Right renal cortex interstitium (tissue), 3 donors: ENCODE measurements at regions not wholly inside any gene's neighbourhood (a gene's known extent, or its start where the extent isn't known, plus 50 kb on each side); places are given as distances from the start of the nearest gene placed in this dataset.
"Not testable (repeated sequence)": the region's sequence is repeated elsewhere in the genome, so short reads cannot be mapped to it uniquely, and the experiment has no call there.

Experiments
- DNase-seq, 3 donors: peaks; one replicate each; pipeline ENCODE4 v3.0.0-alpha.2; 2013; ENCODE audit warnings: low read depth in 3 of 3, low spot score in 2 of 3

- DNase-seq = no peak
These were observed 162.6 kb downstream of the TMEM132E start for GRCh38 chr17:34741967-34742366.

DNA sequence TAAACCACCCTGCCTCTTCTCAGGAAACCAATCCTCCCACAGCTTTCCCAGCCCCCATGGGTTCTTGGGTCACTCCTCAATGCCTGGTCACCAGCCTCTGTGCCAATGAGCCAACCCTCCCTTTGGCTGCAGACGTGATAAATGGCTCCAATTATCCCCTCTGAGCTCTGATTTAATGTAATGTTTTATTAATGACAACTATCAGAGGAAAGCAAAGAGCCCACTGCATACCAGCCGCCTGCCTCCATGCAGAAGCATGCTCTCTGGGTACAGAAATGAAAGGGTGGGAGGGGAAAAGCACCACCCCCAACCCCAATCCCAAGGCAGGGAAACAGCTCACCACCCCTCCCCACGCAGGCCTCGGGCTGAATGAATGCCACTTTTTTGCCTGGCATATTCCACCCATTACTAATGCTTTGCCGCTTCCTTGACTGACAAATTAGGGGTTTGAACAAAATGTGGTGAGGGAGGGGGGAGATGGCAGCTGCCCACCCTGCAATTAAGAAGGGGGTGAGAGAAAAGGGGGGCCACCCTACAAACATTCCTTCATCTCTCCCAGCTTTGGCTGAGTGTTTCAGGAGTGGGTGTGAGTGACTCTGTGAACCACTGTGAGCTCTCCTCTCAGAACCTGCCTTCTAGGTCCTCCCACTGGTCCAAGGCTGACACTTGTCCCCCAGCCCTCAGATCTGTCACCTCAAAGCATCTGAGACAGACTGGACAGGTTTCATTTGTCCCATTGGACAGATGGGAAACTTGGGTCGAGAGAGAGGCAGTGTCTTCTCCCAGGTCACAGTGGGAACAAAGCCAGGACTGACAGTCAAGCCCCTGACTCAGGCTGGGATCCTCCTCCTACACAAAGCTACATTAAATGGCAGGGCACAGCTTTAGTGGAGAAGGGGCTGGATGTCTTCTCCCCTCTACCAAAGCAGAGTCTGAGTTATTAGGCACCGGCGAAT is 161.5 kb downstream of the TMEM132E start:
- DNase-seq = no peak

DNA sequence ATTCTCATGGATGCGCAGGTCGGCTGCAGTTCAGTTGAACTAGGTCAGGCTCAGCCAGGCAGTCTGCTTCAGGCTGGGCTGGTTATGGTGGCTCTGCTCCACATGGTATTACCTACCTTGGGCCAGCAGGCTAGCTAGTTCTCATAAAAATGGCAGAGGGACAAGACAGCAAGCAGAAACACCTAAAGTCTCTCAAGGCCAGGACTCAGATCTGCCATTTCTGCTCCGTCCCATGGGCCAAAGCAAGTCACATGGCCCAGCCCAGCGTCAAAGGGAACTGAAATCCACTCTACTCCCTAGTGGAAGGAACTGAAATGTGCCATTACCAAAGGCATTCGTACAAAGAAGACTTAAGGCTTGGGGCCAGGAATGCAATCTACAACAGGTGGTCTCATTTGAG is 160.0 kb downstream of the TMEM132E start:
- DNase-seq = no peak

DNA sequence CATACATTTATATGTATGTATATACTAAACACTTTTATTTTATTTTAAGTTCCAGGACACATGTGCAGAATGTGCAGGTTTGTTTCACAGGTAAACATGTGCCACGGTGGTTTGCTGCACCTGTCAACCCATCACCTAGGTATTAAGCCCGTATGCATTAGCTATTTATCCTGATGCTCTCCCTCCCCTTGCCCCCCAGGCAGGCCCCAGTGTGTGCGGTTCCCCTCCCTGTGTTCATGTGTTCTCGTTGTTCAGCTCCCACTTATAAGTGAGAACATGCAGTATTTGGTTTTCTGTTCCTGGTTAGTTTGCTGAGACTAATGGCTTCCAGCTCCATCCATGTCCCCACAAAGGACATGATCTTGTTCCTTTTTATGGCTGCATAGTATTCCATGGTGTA is 158.3 kb downstream of the TMEM132E start:
- DNase-seq = not testable (repeated sequence)

GRCh38 chr17:34736611-34737010 is 157.2 kb downstream of the TMEM132E start:
- DNase-seq = no peak

DNA sequence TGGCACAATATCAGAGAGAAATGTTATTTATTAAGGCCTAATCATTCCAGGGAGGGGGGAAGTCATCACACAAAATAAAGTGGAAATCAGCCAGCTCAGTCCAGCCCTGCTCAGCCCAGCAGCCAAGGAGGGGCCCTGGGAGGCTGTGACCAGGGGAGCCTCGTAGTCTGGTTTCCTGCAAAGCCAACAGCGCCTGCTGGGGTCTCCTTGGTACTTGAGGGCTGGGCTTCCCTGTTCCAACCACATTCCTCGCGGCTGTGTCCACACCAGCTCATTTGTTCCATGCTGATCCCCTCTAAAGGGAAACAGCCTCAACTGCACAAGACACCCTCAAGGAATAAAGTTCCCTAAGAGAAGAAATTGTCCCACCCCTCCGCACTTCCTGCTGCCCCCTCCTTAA is 154.0 kb downstream of the TMEM132E start:
- DNase-seq = no peak

DNA sequence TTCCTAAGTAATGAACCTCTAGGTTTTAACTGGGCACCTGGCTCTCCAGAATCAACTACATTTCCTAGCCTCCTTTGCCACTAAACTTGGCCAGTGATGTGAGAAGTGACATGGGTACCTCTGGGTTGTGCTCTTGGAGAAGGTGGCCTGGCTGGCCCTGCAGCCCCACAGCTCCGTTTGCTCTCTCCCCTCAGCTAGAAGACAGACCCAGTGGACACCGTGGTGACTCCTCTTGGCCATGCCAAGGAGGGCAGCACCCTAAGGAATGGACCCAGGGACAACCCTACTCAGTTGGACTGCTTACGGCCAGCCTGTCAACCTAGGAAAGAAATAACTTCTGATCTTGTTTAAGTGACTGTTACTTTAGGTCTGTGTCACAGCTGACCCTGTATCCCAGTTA is 151.4 kb downstream of the TMEM132E start:
- DNase-seq = no peak

DNA sequence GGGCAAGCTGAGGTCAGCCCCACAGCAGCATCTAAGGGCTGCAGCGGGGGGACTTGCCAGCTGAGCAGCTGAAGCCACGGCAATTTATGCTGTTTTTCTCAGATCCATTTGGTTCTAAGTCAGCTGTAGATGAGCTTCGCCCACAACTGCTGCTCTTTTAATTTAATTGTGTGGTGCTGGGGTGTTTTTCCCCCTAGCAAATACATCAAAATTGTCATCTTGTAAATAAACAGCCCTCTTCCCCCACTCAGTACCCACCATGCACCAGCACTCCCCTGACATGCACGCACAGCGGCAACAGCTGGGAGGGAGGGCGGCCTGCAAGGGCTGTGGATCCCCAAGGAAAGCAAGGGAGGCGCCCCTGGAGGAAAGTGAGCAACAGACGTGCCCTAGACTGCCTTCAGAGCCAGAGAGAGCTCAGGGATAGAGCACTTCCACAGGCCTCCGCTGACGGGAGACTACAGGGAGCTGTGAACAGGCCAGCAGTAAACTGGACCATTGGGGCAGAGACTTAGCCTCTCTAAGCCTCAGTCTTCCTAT is 149.5 kb downstream of the TMEM132E start:
- no peak for DNase-seq

DNA sequence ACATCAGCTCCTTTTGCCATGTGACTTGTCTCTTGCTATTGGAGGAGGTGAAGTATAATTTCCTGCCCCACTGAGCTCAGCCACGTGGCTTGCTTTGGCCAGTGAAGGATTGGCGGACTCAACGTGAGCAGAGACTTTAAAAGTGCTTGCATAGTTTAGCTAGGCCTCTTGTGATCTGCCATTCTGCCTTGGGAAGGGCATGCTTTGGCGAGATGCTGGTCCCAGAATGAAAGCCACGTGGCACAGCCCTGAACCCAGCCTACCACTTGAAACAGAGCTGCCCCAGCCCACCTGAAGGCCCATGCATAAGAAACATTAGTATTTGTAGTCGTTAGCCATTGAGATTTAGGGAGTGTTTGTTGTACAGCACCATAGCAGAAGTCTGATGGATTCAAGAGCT is 148.2 kb downstream of the TMEM132E start:
- DNase-seq = no peak

DNA sequence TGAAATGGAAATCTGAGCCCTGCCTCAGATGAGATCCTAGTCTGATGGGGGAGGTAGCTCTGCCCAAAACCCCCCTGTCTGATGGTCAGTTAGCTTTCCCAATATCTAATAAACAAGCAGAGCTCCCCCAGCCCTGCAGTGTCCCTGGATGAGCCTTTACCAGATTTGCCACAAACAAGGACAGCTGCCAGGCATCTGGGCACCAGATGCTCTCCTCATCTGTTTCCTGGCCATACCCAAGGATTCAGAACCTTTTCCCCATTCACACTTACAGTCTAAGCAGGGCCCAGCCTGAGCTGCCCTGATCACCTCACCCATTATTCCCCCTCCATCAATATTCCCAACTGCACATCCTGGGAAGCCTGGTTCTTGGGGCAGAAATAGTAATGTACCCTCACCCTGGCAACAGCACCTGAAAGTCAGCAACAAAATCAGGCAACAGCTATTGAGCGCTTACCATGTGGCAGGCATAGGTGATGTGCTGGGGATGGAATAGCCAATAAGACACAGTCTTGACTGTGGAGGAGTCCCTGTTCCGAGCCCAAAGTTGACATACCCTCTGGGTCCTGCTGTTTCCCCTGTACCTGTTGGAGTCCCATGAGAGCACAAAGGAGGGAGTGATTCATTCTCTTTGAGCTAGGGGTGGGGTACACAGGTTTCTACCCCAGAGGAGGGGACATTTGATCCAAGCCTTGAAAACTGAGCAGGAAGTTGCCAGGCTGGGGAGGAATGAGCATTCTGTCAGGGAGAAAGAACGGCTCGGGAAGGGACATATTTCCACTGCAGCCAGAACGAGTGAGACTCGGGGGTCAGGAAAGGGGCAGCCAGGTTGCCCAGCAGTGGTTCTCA is 147.4 kb downstream of the TMEM132E start:
- no peak for DNase-seq

GRCh38 chr17:34725725-34726124 is 146.3 kb downstream of the TMEM132E start:
- no peak for DNase-seq

GRCh38 chr17:34725008-34725407 is 145.6 kb downstream of the TMEM132E start:
- no peak for DNase-seq

DNA sequence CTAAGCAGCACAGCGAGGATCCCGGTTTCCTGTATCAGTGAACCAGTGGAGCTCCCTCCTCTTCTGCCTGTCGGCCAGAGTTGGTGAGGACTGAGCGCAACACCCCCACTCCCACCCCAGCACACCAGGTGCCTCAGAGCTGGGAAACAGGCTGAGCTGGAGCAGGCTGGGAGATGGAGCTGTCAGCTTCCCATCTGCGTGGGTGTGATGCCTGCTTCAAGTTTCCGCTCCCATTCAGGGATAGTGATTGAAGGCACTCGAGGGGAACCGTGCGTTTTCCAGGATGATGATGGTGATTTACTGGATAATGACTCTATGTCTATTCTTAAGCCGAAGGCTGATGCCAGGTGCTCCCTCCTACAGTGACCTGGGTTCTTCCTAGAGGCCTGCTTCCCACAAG is 144.5 kb downstream of the TMEM132E start:
- peak in 2 of 3 donors; percentile 47 to 52 for DNase-seq

- no peak for DNase-seq
These were observed 141.9 kb downstream of the TMEM132E start for GRCh38 chr17:34721326-34721725.

GRCh38 chr17:34720760-34721159 is 141.4 kb downstream of the TMEM132E start:
- no peak for DNase-seq

DNA sequence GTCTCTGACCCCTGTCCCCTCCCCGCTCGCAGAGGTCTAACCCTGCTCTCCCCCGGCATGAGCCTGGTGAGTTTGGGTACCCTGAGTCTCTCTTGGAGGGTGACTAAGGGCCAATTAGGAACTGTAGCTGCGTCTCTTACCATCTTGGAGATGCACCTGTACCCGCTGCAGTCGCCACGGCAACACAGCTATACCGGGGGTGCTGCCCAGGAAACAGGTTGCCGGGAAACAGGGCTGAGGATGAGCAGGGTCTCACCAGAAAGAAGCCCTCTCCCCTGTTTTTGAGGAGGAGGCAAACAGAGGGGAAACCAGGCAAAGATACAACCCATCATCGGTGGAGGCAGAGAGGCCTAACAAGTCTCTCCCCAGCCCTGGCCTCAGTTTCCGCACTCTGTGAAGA is 140.2 kb downstream of the TMEM132E start:
- no peak for DNase-seq

- DNase-seq = no peak
These were observed 137.7 kb downstream of the TMEM132E start for GRCh38 chr17:34717092-34717491.

DNA sequence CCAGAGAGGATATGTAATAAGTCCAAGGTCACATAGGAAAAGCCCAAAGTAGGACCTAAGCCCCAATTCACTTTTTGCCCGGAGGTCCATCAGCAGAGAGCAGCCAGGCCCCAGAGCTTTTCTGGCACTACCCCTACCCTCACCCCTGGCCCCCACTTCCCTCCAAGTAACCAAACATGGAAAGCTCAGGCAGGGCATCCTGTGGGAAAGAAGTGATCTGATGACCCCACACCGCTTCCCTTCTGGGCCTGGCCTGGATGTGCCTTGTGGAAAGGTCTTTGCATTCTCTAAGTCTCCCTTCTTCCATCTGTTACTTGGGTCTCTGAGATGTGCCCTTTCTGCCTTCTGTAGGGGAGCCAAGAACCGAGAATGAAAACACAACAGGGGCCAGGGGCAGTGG is 136.9 kb downstream of the TMEM132E start:
- DNase-seq = no peak

GRCh38 chr17:34715504-34715903 is 136.1 kb downstream of the TMEM132E start:
- DNase-seq = no peak

DNA sequence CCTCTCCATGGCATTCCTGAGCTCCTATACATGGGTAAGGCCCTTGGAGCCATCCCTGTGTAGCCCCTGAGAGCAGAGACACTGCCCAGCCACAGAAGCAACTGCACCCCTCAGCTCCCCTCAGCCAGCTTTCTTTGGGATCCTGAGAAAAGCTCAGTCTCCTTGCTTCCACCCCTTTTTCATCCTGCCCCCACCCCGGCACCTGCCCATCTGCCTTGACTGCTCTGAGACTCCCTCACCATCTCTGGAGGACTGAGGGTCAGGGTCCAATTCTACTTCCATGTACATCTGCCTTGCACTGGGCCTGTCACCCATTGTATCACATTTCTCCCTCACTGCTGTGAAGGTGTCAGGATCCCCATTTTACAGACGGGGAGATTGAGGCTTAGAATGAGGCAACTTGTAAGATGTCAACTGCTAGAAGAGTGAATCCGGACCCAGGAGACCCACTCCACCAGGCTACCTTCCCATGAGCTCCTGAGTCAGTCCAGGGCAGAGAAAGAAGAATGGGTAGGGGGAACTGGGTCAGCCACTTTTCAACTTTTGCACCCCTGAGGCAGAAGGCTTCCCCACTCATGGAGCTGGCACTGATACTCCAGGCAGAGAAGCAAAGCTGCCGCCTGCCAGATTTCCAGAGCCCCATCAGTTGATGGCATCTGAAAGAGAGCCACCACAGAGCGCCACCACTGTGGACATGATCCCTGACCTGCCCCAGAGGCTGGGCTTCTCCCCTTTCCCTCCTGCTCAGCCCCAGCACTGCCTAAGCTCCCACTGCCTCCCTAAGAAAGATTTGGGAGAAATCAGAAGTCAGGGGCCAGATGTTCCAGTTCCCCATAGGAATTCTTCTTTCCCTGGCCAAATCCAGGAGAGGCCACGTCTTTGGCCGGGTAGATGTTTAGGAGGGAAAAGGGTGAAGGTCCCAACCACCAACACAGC is 135.4 kb downstream of the TMEM132E start:
- DNase-seq = no peak
